HepG2 (cell line): ENCODE measurements at regions not wholly inside any gene's neighbourhood (a gene's known extent, or its start where the extent isn't known, plus 50 kb on each side); places are given as distances from the start of the nearest gene placed in this dataset.

Experiments used
- NR2F6 ChIP-seq, 2 experiments: IDR thresholded peaks; 2 replicates each; pipeline ENCODE4 v1.6.1; 2016; ENCODE audit warnings: antibody characterized with exemption in 1 of 2, mild to moderate bottlenecking in 1 of 2
- PRDM4 ChIP-seq: sonication (generic); formaldehyde crosslinking; IDR thresholded peaks from 2 replicates; pipeline ENCODE4 v1.9.0; 2021; ENCODE audit warnings: missing genetic modification reagents, borderline replicate concordance
- YEATS2 ChIP-seq: sonication (generic); formaldehyde crosslinking; IDR thresholded peaks from 2 replicates; pipeline ENCODE4 v1.4.0; 2020; ENCODE audit warnings: missing genetic modification reagents, borderline replicate concordance
- YEATS4 ChIP-seq: sonication (generic); formaldehyde crosslinking; IDR thresholded peaks from 2 replicates; pipeline ENCODE4 v1.4.0; 2020; ENCODE audit warnings: missing genetic modification reagents, borderline replicate concordance
- ZNF589 ChIP-seq: sonication (generic); formaldehyde crosslinking; conservative IDR thresholded peaks from 2 replicates; pipeline ENCODE4 v1.8.0; 2022; ENCODE audit warnings: mild to moderate bottlenecking, moderate library complexity, missing genetic modification reagents
- ZNF7 ChIP-seq: IDR thresholded peaks from 2 replicates; pipeline ENCODE4 v1.6.1; 2016; ENCODE audit warnings: missing biosample characterization, missing genetic modification reagents
- TF ChIP-seq, protein P1 (sequence below): sonication (generic); formaldehyde crosslinking; IDR thresholded peaks from 2 replicates; pipeline ENCODE4 v1.5.0; 2020; ENCODE audit warnings: mild to moderate bottlenecking, missing genetic modification reagents
- TF ChIP-seq, protein P2 (sequence below): sonication (generic); formaldehyde crosslinking; IDR thresholded peaks from 2 replicates; pipeline ENCODE4 v1.9.0; 2022; ENCODE audit warnings: low read depth, missing genetic modification reagents

GRCh38 chr10:133000648-133001047, 58.3 kb upstream of the CFAP46 start (continued):
- TF ChIP-seq ZNF589 (no peak), NR2F6 (IDR thresholded peaks at IDR 0.05) (no peak), NR2F6 (CRISPR knock-in tag; IDR thresholded peaks at IDR 0.05) (no peak), ZNF7 (CRISPR knock-in tag) (no peak), YEATS4 (CRISPR knock-in tag) (no peak), YEATS2 (CRISPR knock-in tag) (no peak), PRDM4 (CRISPR knock-in tag) (no peak)
- TF ChIP-seq, protein P1, sequence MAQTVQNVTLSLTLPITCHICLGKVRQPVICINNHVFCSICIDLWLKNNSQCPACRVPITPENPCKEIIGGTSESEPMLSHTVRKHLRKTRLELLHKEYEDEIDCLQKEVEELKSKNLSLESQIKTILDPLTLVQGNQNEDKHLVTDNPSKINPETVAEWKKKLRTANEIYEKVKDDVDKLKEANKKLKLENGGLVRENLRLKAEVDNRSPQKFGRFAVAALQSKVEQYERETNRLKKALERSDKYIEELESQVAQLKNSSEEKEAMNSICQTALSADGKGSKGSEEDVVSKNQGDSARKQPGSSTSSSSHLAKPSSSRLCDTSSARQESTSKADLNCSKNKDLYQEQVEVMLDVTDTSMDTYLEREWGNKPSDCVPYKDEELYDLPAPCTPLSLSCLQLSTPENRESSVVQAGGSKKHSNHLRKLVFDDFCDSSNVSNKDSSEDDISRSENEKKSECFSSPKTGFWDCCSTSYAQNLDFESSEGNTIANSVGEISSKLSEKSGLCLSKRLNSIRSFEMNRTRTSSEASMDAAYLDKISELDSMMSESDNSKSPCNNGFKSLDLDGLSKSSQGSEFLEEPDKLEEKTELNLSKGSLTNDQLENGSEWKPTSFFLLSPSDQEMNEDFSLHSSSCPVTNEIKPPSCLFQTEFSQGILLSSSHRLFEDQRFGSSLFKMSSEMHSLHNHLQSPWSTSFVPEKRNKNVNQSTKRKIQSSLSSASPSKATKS (CRISPR knock-in tag): no peak
- TF ChIP-seq, protein P2, sequence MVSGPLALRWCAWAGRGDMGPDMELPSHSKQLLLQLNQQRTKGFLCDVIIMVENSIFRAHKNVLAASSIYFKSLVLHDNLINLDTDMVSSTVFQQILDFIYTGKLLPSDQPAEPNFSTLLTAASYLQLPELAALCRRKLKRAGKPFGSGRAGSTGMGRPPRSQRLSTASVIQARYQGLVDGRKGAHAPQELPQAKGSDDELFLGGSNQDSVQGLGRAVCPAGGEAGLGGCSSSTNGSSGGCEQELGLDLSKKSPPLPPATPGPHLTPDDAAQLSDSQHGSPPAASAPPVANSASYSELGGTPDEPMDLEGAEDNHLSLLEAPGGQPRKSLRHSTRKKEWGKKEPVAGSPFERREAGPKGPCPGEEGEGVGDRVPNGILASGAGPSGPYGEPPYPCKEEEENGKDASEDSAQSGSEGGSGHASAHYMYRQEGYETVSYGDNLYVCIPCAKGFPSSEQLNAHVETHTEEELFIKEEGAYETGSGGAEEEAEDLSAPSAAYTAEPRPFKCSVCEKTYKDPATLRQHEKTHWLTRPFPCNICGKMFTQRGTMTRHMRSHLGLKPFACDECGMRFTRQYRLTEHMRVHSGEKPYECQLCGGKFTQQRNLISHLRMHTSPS: no peak
- TF ChIP-seq, all 625 proteins: peak for 0
